ENCODE measurements at regions not wholly inside any gene's neighbourhood (a gene's known extent, or its start where the extent isn't known, plus 50 kb on each side); places are given as distances from the start of the nearest gene placed in this dataset.
"Not testable (repeated sequence)": the region's sequence is repeated elsewhere in the genome, so short reads cannot be mapped to it uniquely, and the experiment has no call there.

DNA sequence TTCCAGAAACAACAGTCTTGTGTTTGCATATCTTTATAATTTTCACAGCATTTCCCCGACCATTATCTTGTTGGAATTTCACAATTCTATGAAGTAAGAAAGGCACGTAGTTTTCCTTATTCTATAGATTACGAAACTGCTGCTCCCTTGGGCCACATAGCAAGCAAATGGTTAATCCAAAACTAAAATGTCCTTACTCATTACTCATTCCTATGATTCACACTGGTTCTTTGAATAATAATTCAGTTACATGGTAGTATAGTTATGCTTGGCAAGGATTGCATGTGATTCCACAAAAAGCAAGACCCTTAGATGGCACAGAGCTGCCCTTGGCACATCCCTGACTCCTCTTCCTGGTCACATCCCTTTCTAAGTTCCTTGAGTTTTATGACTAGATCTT is 51.2 kb downstream of the OR13H1 start:
- no peak for DNase-seq
- Mint-ChIP-seq H3K9me3 (no peaks in the 10 kb centered on the region), H3K27me3 (peaks cover 27% of the 10 kb centered on the region), H3K4me1 (ENCODE audit: low read depth) (no peaks in the 10 kb centered on the region), H3K27ac (no peak overlapping the region), H3K36me3 (ENCODE audit: low read depth) (no peaks in the 10 kb centered on the region), H3K4me3 (no peak overlapping the region)

DNA sequence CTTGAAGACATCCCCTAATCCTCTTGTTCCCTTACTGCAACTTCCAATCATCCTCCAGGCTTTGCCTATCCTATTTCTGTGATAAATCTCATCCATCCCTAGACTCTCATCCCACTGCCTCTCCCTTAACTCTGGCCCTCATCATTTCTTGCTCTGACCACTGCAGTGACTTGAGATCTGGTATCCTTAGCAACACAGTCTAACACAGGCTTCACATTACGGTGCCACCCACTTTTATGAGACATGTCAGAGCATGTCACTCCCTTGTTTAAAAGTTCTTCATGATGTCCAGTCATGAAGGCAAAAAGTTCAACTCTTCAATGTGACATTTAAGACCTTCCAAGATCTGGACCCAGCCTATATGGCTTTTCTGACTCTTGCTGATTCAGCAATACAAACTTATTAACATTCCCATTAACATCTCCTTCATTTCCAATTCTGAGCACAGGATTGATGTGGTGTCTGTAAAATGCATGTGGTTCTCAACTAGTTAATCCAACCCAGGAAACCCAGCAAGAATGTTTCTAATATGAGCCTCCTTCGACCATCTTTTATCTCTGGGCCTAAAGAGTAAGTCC is 64.0 kb downstream of the OR13H1 start:
- DNase-seq, result no peak
- H3K36me3 Mint-ChIP-seq (ENCODE audit: low read depth), result no peaks in the 10 kb centered on the region
- peaks cover 57% of the 10 kb centered on the region for H3K27me3 Mint-ChIP-seq
- no peak overlapping the region for H3K4me3 Mint-ChIP-seq
- H3K9me3 Mint-ChIP-seq, result no peaks in the 10 kb centered on the region
- no peaks in the 10 kb centered on the region for H3K4me1 Mint-ChIP-seq (ENCODE audit: low read depth)
- H3K27ac Mint-ChIP-seq, result no peak overlapping the region

DNA sequence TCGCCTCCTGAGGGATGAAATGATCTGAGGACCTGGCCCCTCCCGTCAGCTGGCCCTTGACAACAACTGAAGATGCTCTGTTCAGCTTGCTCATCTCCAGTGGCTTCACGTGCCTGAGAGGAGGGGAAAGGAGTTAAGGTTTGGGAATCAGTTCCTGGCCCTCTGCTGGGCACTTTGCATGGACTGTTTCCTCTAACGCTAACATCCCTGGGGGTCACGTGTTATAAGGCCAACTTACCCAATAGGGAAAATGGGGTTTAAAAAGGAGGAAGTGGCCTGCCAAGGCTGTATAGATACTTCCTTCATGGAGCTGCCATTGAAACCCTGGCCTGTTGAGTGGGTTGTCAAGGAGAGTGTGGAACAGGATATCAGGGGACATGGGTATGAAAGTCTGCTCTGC is 65.6 kb downstream of the OR13H1 start:
- Mint-ChIP-seq H3K9me3 (no peaks in the 10 kb centered on the region), H3K27me3 (peaks cover 64% of the 10 kb centered on the region), H3K4me3 (no peak overlapping the region), H3K27ac (no peak overlapping the region), H3K36me3 (ENCODE audit: low read depth) (no peaks in the 10 kb centered on the region), H3K4me1 (ENCODE audit: low read depth) (no peaks in the 10 kb centered on the region)
- DNase-seq, result no peak

DNA sequence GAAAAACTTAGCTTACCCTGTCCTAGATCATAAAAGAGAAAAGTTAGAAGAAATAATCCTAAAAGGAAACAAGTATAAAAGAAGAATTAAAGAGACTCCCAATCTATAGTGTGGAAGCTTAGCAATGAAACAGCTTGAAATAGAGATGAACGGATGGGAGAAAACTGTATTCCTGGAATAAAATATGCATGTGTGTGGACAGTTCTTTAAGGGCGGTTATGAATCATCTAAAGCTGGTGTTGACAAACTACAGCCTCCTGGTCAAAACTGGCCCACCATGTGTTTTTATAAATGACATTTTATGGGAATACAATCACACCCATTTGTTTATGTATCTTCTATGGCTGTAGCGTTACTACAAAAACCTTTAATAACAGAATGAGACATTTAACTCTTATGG is 69.4 kb downstream of the OR13H1 start:
- Mint-ChIP-seq H3K4me3 (no peak overlapping the region), H3K4me1 (ENCODE audit: low read depth) (no peaks in the 10 kb centered on the region), H3K9me3 (no peaks in the 10 kb centered on the region), H3K36me3 (ENCODE audit: low read depth) (no peaks in the 10 kb centered on the region), H3K27ac (no peak overlapping the region), H3K27me3 (peaks cover 60% of the 10 kb centered on the region)
- no peak for DNase-seq

DNA sequence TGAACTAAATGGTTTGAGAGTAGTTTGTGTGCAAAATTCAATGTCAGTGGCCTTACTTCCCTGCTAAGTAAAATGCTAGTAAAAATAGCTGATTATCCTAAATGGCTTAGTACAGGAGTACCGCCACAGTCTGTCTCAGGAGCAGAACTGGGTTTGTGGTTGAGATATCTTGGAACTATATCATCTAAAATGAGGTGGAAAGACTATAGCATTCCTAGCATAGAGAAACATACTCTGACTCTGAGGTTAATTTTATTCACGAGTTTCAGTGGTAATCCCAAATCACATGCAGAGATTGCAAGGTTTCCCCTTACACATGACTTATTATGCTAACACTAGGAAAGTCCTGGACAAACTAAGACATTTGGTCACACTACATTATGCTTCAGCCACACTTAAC is 70.4 kb downstream of the OR13H1 start:
- Mint-ChIP-seq H3K27ac (no peak overlapping the region), H3K27me3 (peaks cover 61% of the 10 kb centered on the region), H3K36me3 (ENCODE audit: low read depth) (no peaks in the 10 kb centered on the region), H3K4me3 (no peak overlapping the region), H3K4me1 (ENCODE audit: low read depth) (no peaks in the 10 kb centered on the region), H3K9me3 (no peaks in the 10 kb centered on the region)
- DNase-seq, result no peak

DNA sequence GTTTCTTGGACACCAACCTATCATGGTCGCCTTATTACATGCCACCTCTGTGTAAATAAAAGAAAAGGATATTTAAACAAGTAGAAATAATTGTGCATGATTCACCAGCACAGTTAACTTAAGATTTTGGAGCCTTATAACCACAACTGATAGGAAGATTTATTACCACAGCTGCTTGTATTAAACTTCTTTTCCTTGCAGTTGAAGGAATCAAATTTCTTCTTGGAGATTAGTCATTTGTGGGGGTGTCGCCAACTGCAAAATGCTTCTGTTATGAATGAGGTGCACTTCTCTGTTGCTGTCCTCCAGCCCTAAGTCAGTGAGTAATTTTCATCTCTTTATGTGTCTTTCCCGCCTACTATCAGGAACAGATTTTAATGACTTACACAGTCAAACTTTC is 73.3 kb downstream of the OR13H1 start:
- Mint-ChIP-seq H3K9me3 (no peaks in the 10 kb centered on the region), H3K4me3 (no peak overlapping the region), H3K27ac (no peak overlapping the region), H3K4me1 (ENCODE audit: low read depth) (no peaks in the 10 kb centered on the region), H3K27me3 (peaks cover 66% of the 10 kb centered on the region), H3K36me3 (ENCODE audit: low read depth) (no peaks in the 10 kb centered on the region)
- no peak for DNase-seq

DNA sequence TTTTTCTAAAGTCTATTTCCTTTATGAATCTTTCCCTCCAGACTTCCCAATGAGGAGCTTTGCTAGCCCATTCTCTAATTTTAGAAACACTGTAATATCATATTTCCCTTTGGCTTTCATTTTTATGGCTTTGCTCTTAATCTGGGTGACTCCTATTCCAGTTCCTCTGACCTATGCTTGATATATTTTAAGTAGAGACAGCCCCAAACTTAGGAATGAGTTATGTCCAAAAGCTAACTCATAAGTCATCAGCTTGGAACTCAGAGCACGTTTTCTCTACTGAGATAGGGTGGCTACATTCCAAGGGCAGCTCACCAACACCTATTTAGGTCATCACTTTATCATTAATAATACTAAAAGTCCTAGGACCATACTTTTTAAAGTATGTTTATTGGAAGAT is 77.8 kb downstream of the OR13H1 start:
- no peak for DNase-seq
- H3K4me3 Mint-ChIP-seq, result no peak overlapping the region
- no peaks in the 10 kb centered on the region for H3K36me3 Mint-ChIP-seq (ENCODE audit: low read depth)
- H3K4me1 Mint-ChIP-seq (ENCODE audit: low read depth), result no peaks in the 10 kb centered on the region
- H3K9me3 Mint-ChIP-seq, result no peaks in the 10 kb centered on the region
- peaks cover 36% of the 10 kb centered on the region for H3K27me3 Mint-ChIP-seq
- H3K27ac Mint-ChIP-seq, result no peak overlapping the region

DNA sequence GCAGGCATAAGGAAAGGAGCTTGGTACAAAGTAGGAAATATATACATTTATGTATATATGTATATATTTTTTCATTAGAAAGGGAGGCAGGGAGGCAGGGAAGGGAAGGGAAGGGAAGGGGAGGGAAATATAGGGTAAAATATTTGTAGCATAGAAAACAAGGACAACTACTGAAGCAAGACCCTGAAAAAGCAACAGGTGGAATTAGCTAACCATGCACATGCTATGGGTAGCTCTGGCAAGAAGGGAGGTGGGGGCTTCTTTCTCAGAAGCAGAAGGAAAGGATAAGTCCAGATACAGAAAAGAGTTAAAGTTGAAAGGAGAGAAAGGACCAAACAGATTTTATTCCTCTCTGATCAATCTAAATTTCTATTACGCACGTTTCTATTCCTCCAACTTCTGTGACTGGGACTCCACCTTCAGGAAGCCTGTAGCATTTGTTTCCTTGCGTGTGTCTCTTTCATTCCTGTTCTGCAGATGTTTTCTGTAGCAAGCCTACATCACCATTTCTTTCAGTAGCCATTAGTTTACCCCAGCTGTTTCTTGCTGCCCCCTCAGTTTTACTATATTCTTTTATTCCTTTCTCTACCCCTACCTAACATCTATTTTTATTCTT is 82.9 kb downstream of the OR13H1 start:
- Mint-ChIP-seq H3K4me1 (ENCODE audit: low read depth) (no peaks in the 10 kb centered on the region), H3K9me3 (no peaks in the 10 kb centered on the region), H3K27ac (no peak overlapping the region), H3K4me3 (no peak overlapping the region), H3K27me3 (peaks cover 47% of the 10 kb centered on the region), H3K36me3 (ENCODE audit: low read depth) (no peaks in the 10 kb centered on the region)
- DNase-seq, result no peak

DNA sequence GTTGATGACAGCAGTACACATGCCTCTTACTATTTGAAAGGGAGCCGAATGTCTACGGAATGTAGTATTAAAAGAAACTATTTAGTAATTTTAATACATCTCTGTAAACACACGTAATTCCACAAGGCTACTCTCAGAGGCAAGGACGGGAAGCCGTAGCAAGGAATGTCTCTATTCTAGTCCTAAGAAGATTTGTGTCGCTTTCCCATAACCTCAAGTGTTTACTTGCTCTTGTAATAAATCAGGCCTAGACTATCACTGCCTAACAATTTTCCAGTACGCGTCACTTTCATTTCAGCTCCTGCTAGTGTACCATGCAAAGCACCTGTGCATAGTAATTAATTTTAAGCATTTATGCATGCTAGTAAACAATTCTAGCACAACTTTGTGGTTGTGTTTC is 86.7 kb downstream of the OR13H1 start:
- no peak for DNase-seq
- no peaks in the 10 kb centered on the region for H3K36me3 Mint-ChIP-seq (ENCODE audit: low read depth)
- no peaks in the 10 kb centered on the region for H3K9me3 Mint-ChIP-seq
- no peak overlapping the region for H3K27ac Mint-ChIP-seq
- no peaks in the 10 kb centered on the region for H3K4me1 Mint-ChIP-seq (ENCODE audit: low read depth)
- H3K4me3 Mint-ChIP-seq, result no peak overlapping the region
- peaks cover 38% of the 10 kb centered on the region for H3K27me3 Mint-ChIP-seq

DNA sequence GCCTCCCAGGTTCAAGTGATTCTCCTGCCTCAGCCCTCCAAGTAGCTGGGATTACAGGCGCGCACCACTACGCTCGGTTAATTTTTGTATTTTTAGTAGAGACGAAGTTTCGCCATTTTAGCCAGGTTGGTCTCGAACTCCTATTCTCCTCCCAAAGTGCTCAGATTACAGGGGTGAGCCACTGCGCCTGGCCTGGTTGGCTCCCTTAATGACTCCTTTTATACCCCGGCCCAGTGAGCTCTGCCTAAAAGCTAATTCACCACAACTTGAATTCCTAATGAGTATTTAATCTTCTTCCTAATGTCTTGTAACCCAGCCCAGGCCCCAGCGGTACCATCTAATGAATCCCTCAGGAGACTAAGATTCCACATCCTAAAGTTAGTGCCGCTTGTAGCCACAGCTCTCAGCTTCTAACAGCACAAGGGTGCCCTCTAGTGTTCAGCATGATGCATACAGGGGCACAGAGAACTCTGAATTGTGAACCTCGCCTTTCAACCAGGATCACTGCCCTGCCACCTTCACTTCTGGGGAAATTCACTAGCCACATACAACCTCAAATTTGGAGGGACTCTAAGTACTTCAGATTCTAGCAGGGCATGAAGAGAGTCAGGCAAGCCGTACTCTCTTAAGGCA is 89.5 kb downstream of the OR13H1 start:
- H3K9me3 Mint-ChIP-seq, result no peaks in the 10 kb centered on the region

DNA sequence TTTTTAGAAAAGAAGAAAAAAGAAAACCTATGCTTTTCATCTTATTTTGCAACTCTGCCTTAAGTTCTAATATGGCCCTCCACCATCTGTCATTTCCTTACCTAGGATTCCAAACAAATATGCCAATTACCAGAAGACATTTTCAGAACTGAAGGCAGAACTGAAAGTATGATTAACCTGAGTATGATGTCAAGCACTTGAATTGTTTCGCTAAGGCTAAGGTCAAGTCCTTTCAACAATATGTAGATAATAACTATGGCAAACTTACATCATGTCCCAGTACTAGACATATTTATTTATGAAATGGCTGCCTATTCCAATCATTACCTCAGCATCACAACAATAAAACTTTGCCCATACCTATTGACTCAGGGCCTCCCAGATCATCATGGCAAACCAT is 91.0 kb downstream of the OR13H1 start:
- no peaks in the 10 kb centered on the region for H3K9me3 Mint-ChIP-seq

More for the DNA sequence above, 89.5 kb downstream of the OR13H1 start:
- Mint-ChIP-seq H3K27me3 (peaks cover 35% of the 10 kb centered on the region), H3K27ac (no peak overlapping the region), H3K36me3 (ENCODE audit: low read depth) (no peaks in the 10 kb centered on the region), H3K4me3 (no peak overlapping the region), H3K4me1 (ENCODE audit: low read depth) (no peaks in the 10 kb centered on the region)
- peak; percentile 49 for DNase-seq

DNA sequence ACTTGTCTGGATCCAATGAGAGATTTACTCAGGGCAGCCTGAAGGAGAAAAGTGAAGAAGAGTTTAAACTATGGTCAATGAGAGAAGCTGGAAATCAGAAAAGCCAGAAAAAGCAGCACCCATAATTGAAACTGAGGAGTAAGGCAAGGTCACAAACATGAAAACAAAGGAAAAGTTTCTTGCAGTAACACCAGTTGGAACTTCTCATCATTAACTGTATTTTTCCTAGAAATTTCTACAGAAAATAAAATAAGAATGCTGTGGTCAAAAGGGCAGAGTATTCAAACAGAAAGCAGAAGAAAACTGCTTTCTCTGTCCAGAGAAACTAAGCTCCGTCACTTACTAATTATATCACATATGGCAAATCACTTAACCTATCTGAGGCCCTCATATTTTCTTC is 102.2 kb downstream of the OR13H1 start:
- Mint-ChIP-seq H3K4me1 (ENCODE audit: low read depth) (peaks cover 12% of the 10 kb centered on the region), H3K4me3 (no peak overlapping the region), H3K9me3 (no peaks in the 10 kb centered on the region), H3K36me3 (ENCODE audit: low read depth) (no peaks in the 10 kb centered on the region), H3K27me3 (peaks cover 41% of the 10 kb centered on the region), H3K27ac (no peak overlapping the region)
- no peak for DNase-seq

More for the DNA sequence above, 91.0 kb downstream of the OR13H1 start:
- H3K36me3 Mint-ChIP-seq (ENCODE audit: low read depth), result no peaks in the 10 kb centered on the region
- no peaks in the 10 kb centered on the region for H3K4me1 Mint-ChIP-seq (ENCODE audit: low read depth)
- no peak for DNase-seq
- H3K27me3 Mint-ChIP-seq, result peaks cover 36% of the 10 kb centered on the region
- no peak overlapping the region for H3K27ac Mint-ChIP-seq
- no peak overlapping the region for H3K4me3 Mint-ChIP-seq

DNA sequence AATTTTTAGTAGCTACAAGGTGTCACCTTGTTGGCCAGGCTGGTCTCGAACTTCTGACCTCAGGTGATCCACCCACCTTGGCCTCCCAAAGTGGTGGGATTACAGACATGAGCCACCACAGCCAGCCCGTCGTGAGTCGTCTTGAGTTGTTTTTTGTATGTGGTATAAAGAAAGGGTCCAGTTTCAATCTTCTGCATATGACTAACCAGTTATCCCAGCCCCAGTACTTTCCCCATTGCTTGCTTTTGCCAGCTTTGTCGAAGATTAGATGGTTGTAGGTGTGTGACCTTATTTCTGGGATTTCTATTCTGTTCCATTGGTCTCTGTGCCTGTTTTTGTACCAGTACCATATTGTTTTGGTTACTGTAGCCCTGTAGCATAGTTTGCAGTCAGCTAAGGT is 105.9 kb downstream of the OR13H1 start:
- H3K4me3 Mint-ChIP-seq, result no peak overlapping the region
- peaks cover 15% of the 10 kb centered on the region for H3K4me1 Mint-ChIP-seq (ENCODE audit: low read depth)
- H3K27me3 Mint-ChIP-seq, result peaks cover 59% of the 10 kb centered on the region
- no peak overlapping the region for H3K27ac Mint-ChIP-seq
- H3K9me3 Mint-ChIP-seq, result no peaks in the 10 kb centered on the region
- DNase-seq, result no peak
- no peaks in the 10 kb centered on the region for H3K36me3 Mint-ChIP-seq (ENCODE audit: low read depth)

DNA sequence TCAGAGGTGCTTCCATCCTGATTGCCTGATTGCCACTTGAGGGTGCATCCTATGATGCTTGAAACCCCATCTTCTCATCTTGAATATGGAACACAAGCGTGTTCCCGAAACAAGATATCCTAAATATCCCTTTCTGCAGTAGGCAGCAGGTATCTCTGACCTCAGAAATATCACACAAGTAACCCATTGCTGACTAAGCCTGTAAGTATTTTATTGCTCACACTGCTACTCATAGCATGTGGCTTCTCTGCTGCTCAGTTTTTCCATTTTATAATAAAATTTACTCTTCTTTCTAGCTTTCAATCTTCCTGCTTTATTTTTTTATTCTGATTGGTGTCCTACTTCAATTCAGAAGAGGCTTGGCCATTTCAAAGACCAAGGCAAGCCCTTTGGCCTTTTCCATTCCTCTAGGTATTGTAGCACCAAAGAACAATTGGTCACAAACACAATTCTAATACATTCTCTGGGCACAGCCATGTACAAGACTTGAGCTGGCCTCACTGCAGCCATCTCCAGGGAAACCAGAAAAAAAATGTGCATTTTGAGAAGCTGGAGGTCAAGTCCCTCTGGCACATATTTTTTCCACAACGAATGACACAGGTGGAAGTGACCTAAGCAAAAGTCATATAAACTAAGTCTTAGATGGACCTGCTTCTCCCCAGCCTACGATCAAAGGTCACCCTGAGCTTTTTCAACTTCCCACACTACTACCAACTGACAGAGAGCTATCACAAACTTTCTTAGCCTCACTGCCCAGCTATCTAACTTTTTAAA is 107.0 kb downstream of the OR13H1 start:
- no peak for DNase-seq
- Mint-ChIP-seq H3K4me3 (no peak overlapping the region), H3K27ac (peak overlapping the region; percentile 39), H3K27me3 (peaks cover 65% of the 10 kb centered on the region), H3K4me1 (ENCODE audit: low read depth) (peaks cover 15% of the 10 kb centered on the region), H3K9me3 (no peaks in the 10 kb centered on the region), H3K36me3 (ENCODE audit: low read depth) (no peaks in the 10 kb centered on the region)

DNA sequence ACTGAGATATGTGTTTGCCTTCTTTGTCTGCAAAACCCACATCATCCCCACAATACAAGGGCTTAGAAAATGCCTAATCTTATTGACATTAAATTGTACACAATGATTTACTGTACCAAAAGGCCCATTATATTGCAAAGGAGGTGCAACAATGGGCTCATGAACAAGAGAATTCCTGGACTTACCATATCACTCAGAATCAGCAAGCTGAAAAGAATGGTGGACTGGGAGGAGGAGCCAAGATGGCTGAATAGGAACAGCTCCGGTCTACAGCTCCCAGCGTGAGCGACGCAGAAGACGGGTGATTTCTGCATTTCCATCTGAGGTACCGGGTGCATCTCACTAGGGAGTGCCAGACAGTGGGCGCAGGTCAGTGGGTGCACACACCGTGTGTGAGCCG is 119.9 kb downstream of the OR13H1 start:
- H3K27me3 Mint-ChIP-seq, result peaks cover 40% of the 10 kb centered on the region
- H3K9me3 Mint-ChIP-seq; H3K36me3 Mint-ChIP-seq (ENCODE audit: low read depth); H3K27ac Mint-ChIP-seq; DNase-seq; H3K4me1 Mint-ChIP-seq (ENCODE audit: low read depth); H3K4me3 Mint-ChIP-seq: not testable (repeated sequence)

All from activated T-cell treated with anti-CD3 and anti-CD28 coated beads, Interleukin-2, amount 50 U/mL, for 24 hours (primary cell).